Transverse colon (tissue), 4 donors: ENCODE measurements at regions not wholly inside any gene's neighbourhood (a gene's known extent, or its start where the extent isn't known, plus 50 kb on each side); places are given as distances from the start of the nearest gene placed in this dataset.

Experiments
- DNase-seq: peaks from one replicate; pipeline ENCODE4 v3.0.0-alpha.2; 2019
- H3K27ac ChIP-seq, 4 donors: fragments of 200-600 bp; sonication (generic); 2 replicates each; pipeline ENCODE4 v1.5.1; 2016 to 2018; ENCODE audit warnings: inconsistent platforms in 4 of 4
- H3K27me3 ChIP-seq: fragments of 200-600 bp; sonication (generic); 2 replicates; pipeline ENCODE4 v1.5.1; 2017; ENCODE audit warnings: inconsistent platforms
- H3K36me3 ChIP-seq, 4 donors: fragments of 200-600 bp; sonication (generic); 2 replicates each; pipeline ENCODE4 v1.5.1; 2017 to 2019; ENCODE audit warnings: inconsistent platforms in 4 of 4
- H3K4me1 ChIP-seq, 4 donors: fragments of 200-600 bp; sonication (generic); 2 replicates each; pipeline ENCODE4 v1.5.1; 2017 to 2020; ENCODE audit warnings: inconsistent platforms in 4 of 4
- H3K4me3 ChIP-seq, 4 donors: fragments of 200-600 bp; sonication (generic); 1 replicate in 1 of 4; 2 replicates in 3 of 4; pipeline versions ENCODE4 v1.5.1 to v1.6.1; 2017 to 2019; ENCODE audit warnings: inconsistent platforms in 4 of 4
- H3K9me3 ChIP-seq, 2 donors: fragments of 200-600 bp; sonication (generic); 2 replicates each; pipeline ENCODE4 v1.5.1; 2017 to 2019; ENCODE audit warnings: inconsistent platforms in 2 of 2
- EP300 ChIP-seq: sonication (generic); formaldehyde crosslinking; IDR thresholded peaks from one replicate; pipeline ENCODE4 v1.6.1; 2017; ENCODE audit warnings: antibody characterized with exemption, low read depth
- POLR2A ChIP-seq: fragments of 450-650 bp; IDR thresholded peaks from one replicate; pipeline ENCODE4 v1.6.1; 2016; ENCODE audit warnings: antibody characterized with exemption, mild to moderate bottlenecking, moderate library complexity
- POLR2AphosphoS5 ChIP-seq, 3 donors: sonication (generic); formaldehyde crosslinking; IDR thresholded peaks; one replicate each; pipeline ENCODE4 v1.6.1; 2016; ENCODE audit warnings: antibody characterized with exemption in 3 of 3
- WGBS, 2 donors: methylation state at CpG; one replicate each; pipeline ENCODE4 v1.1.5; 2018; ENCODE audit warnings: low coverage in 1 of 2; 5-methylcytosine and 5-hydroxymethylcytosine counted together
- in situ Hi-C, 4 donors: fragments of 200-750 bp; cut with MboI; loops; one replicate each; pipeline versions ENCODE4 v1.15.0 to v1.15.1; 2017; ENCODE audit warnings: low sequenced_read_pairs in 3 of 4, low pct_ligation_motif_present in 1 of 4, low pct_unique_long_range_greater_than_20kb in 1 of 4
- intact Hi-C: fragments of 100-400 bp; cut with DNase I; formaldehyde crosslinking; loops from one replicate; pipeline ENCODE4 v1.15.1; 2023; ENCODE audit warnings: low total_unique reads
- TF ChIP-seq, protein P1 (sequence below), 5 experiments: fragments of 200-600 bp in 3 of 5; fragments of 450-650 bp in 2 of 5; sonication (generic) in 3 of 5; IDR thresholded peaks; 1 replicate in 2 of 5; 2 replicates in 3 of 5; pipeline ENCODE4 v1.5.1; 2016 to 2017; ENCODE audit warnings: antibody characterized with exemption in 5 of 5, inconsistent platforms in 3 of 5, mild to moderate bottlenecking in 2 of 5, moderate library complexity in 1 of 5

- intact Hi-C loops: no loop called here
- WGBS, 2 donors: 76 to 80% methylated on average over 5 to 6 of the region's 6 CpGs
- TF ChIP-seq EP300 (no peak), POLR2AphosphoS5 (IDR thresholded peaks at IDR 0.05) (no peak), POLR2A (no peak)
- TF ChIP-seq, protein P1, sequence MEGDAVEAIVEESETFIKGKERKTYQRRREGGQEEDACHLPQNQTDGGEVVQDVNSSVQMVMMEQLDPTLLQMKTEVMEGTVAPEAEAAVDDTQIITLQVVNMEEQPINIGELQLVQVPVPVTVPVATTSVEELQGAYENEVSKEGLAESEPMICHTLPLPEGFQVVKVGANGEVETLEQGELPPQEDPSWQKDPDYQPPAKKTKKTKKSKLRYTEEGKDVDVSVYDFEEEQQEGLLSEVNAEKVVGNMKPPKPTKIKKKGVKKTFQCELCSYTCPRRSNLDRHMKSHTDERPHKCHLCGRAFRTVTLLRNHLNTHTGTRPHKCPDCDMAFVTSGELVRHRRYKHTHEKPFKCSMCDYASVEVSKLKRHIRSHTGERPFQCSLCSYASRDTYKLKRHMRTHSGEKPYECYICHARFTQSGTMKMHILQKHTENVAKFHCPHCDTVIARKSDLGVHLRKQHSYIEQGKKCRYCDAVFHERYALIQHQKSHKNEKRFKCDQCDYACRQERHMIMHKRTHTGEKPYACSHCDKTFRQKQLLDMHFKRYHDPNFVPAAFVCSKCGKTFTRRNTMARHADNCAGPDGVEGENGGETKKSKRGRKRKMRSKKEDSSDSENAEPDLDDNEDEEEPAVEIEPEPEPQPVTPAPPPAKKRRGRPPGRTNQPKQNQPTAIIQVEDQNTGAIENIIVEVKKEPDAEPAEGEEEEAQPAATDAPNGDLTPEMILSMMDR (IDR thresholded peaks at IDR 0.05): no peak
Measured at GRCh38 chr12:127239781-127240180, 1027.2 kb upstream of the TMEM132C start.

GRCh38 chr12:127240249-127240929, 1026.6 kb upstream of the TMEM132C start:
- Histone ChIP-seq H3K4me1 (no peaks in the 10 kb centered on the region), H3K4me3 (no peak overlapping the region), H3K9me3 (no peaks in the 10 kb centered on the region), H3K27me3 (no peaks in the 10 kb centered on the region), H3K36me3 (no peaks in the 10 kb centered on the region), H3K27ac (no peak overlapping the region)
- in situ Hi-C loops: no loop called here
- intact Hi-C loops: no loop called here
- TF ChIP-seq EP300: no peak
- no peak for TF ChIP-seq POLR2AphosphoS5 (IDR thresholded peaks at IDR 0.05)
- DNase-seq: no peak
- 56 to 67% methylated on average over 6 of the region's 6 CpGs for WGBS, 2 donors

More at GRCh38 chr12:127239781-127240180, 1027.2 kb upstream of the TMEM132C start:
- no peak overlapping the region for H3K27ac ChIP-seq
- no peak overlapping the region for H3K4me3 ChIP-seq
- no peaks in the 10 kb centered on the region for H3K9me3 ChIP-seq
- H3K4me1 ChIP-seq: no peaks in the 10 kb centered on the region
- no peak for DNase-seq
- no peaks in the 10 kb centered on the region for H3K36me3 ChIP-seq
- H3K27me3 ChIP-seq: no peaks in the 10 kb centered on the region
- in situ Hi-C loops: no loop called here

- intact Hi-C loops (no loop called here), in situ Hi-C loops (no loop called here)
- TF ChIP-seq POLR2AphosphoS5 (IDR thresholded peaks at IDR 0.05): no peak
- TF ChIP-seq, protein P1 (IDR thresholded peaks at IDR 0.05): no peak
- TF ChIP-seq EP300: no peak
- no peak for TF ChIP-seq POLR2A
- H3K9me3 ChIP-seq: no peaks in the 10 kb centered on the region
- H3K36me3 ChIP-seq: no peaks in the 10 kb centered on the region
- no peak overlapping the region for H3K27ac ChIP-seq
- DNase-seq: no peak
- no peaks in the 10 kb centered on the region for H3K4me1 ChIP-seq
- H3K27me3 ChIP-seq: no peaks in the 10 kb centered on the region
- WGBS, 2 donors: 69 to 76% methylated on average over 8 of the region's 8 CpGs
- no peak overlapping the region for H3K4me3 ChIP-seq
Measured at GRCh38 chr12:127241072-127241817, 1025.7 kb upstream of the TMEM132C start.

DNA sequence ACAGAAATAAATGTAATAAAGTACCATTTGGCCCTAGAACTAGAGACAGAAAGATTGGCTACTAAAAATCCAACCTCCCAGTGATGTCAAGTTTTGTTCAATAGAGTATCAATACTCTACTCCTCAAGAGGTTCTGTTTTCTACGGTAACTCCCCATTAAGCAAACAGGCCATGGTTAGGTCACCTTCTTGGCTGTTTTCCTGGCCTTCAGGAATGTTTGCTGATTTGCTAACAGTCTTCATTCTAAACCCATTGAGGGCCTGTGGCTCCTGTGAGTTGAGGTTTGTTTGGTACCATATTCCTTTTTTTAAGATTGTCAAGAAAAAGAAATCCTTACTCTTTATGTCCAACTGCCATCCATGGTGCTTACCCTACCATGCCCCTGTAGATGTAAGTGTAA, 1022.0 kb upstream of the TMEM132C start:
- intact Hi-C loops: no loop called here
- 92 to 95% methylated on average over 1 of the region's 1 CpG for WGBS, 2 donors
- DNase-seq: no peak

More for the DNA sequence above, 1022.0 kb upstream of the TMEM132C start:
- Histone ChIP-seq H3K27ac (no peak overlapping the region), H3K9me3 (no peaks in the 10 kb centered on the region), H3K4me3 (no peak overlapping the region), H3K36me3 (no peaks in the 10 kb centered on the region), H3K4me1 (no peaks in the 10 kb centered on the region), H3K27me3 (no peaks in the 10 kb centered on the region)
- in situ Hi-C loops: no loop called here
- no peak for TF ChIP-seq EP300
- TF ChIP-seq POLR2A: no peak
- TF ChIP-seq, protein P1 (IDR thresholded peaks at IDR 0.05): no peak
